ENCODE measurements at regions not wholly inside any gene's neighbourhood (a gene's known extent, or its start where the extent isn't known, plus 50 kb on each side); places are given as distances from the start of the nearest gene placed in this dataset.

- no peak overlapping the region for H2AFZ ChIP-seq (ENCODE audit: low read length)
- no peak overlapping the region for H3K27ac ChIP-seq (replicated peaks; ENCODE audit: low read length)
- H2AK5ac ChIP-seq (ENCODE audit: low read depth, low read length), result no peak overlapping the region
- H2BK5ac ChIP-seq (ENCODE audit: low read length), result no peak overlapping the region
- no peaks in the 10 kb centered on the region for H3K9me3 ChIP-seq (replicated peaks in 1 of 2; ENCODE audit: control insufficient read depth in 2 of 2, insufficient read depth in 1 of 2, low read depth in 1 of 2, low read length in 2 of 2)
- H3K18ac ChIP-seq (ENCODE audit: low read length), result no peak overlapping the region
- no peak overlapping the region for H3K4ac ChIP-seq (ENCODE audit: low read length)
- peak overlapping the region; percentile 26 for H4K8ac ChIP-seq (ENCODE audit: low read depth, low read length)
- H3K36me3 ChIP-seq (replicated peaks in 1 of 2; ENCODE audit: control insufficient read depth in 2 of 2, insufficient read depth in 2 of 2, low read length in 2 of 2), result no peaks in the 10 kb centered on the region
- H3K4me2 ChIP-seq (ENCODE audit: insufficient read depth, low read length, poor library complexity, severe bottlenecking), result no peak overlapping the region
- H3K14ac ChIP-seq (ENCODE audit: low read length), result no peak overlapping the region
- no peak overlapping the region for H2BK120ac ChIP-seq (ENCODE audit: low read depth, low read length)
- no peaks in the 10 kb centered on the region for H3K27me3 ChIP-seq (ENCODE audit: control insufficient read depth in 3 of 3, insufficient read depth in 3 of 3, low read depth in 1 of 3, low read length in 3 of 3)
- H2BK12ac ChIP-seq (ENCODE audit: low read length), result no peak overlapping the region
- H3K4me1 ChIP-seq (ENCODE audit: control insufficient read depth in 2 of 2, insufficient read depth in 1 of 2, low read depth in 1 of 2, low read length in 2 of 2), result peaks cover 0 to 1% of the 10 kb centered on the region in 2 donors
- no CpG with 5 or more reads among the region's 3 CpGs for WGBS, 2 donors (ENCODE audit: extremely low coverage in 2 of 2, insufficient read length in 2 of 2, insufficient replicate concordance in 1 of 2)
- DNase-seq (ENCODE audit: low spot score), result no peak
- no peak overlapping the region for H3K23ac ChIP-seq (ENCODE audit: low read depth, low read length, poor library complexity)
- no peaks in the 10 kb centered on the region for H3K79me1 ChIP-seq (ENCODE audit: low read depth, low read length)
- H2BK15ac ChIP-seq (ENCODE audit: low read length), result no peak overlapping the region
- no peak overlapping the region for H4K91ac ChIP-seq (ENCODE audit: low read depth, low read length, poor library complexity)
- no peak overlapping the region for H3K9ac ChIP-seq (ENCODE audit: low read depth, low read length, poor library complexity)
- no peak overlapping the region for H3K4me3 ChIP-seq (ENCODE audit: low read length in 2 of 2)
Measured at GRCh38 chr1:184905601-184906322, 68.5 kb downstream of the NIBAN1 start.

GRCh38 chr1:184903111-184903692 lies 71.1 kb downstream of the NIBAN1 start:
- Histone ChIP-seq H3K4me3 (ENCODE audit: low read length in 2 of 2) (no peak overlapping the region), H3K4me1 (ENCODE audit: control insufficient read depth in 2 of 2, insufficient read depth in 1 of 2, low read depth in 1 of 2, low read length in 2 of 2) (no peaks in the 10 kb centered on the region), H3K79me1 (ENCODE audit: low read depth, low read length) (no peaks in the 10 kb centered on the region), H4K91ac (ENCODE audit: low read depth, low read length, poor library complexity) (no peak overlapping the region), H2BK12ac (ENCODE audit: low read length) (no peak overlapping the region), H3K4me2 (ENCODE audit: insufficient read depth, low read length, poor library complexity, severe bottlenecking) (no peak overlapping the region), H3K36me3 (replicated peaks in 1 of 2; ENCODE audit: control insufficient read depth in 2 of 2, insufficient read depth in 2 of 2, low read length in 2 of 2) (no peaks in the 10 kb centered on the region), H2BK120ac (ENCODE audit: low read depth, low read length) (no peak overlapping the region), H3K9ac (ENCODE audit: low read depth, low read length, poor library complexity) (no peak overlapping the region), H3K18ac (ENCODE audit: low read length) (no peak overlapping the region), H3K27ac (replicated peaks; ENCODE audit: low read length) (no peak overlapping the region), H3K14ac (ENCODE audit: low read length) (no peak overlapping the region), H3K23ac (ENCODE audit: low read depth, low read length, poor library complexity) (no peak overlapping the region), H2BK5ac (ENCODE audit: low read length) (no peak overlapping the region), H2BK15ac (ENCODE audit: low read length) (no peak overlapping the region), H3K9me3 (replicated peaks in 1 of 2; ENCODE audit: control insufficient read depth in 2 of 2, insufficient read depth in 1 of 2, low read depth in 1 of 2, low read length in 2 of 2) (no peaks in the 10 kb centered on the region), H3K4ac (ENCODE audit: low read length) (no peak overlapping the region), H2AFZ (ENCODE audit: low read length) (no peak overlapping the region), H4K8ac (ENCODE audit: low read depth, low read length) (no peak overlapping the region), H3K27me3 (ENCODE audit: control insufficient read depth in 3 of 3, insufficient read depth in 3 of 3, low read depth in 1 of 3, low read length in 3 of 3) (no peaks in the 10 kb centered on the region), H2AK5ac (ENCODE audit: low read depth, low read length) (no peak overlapping the region)
- DNase-seq (ENCODE audit: low spot score), result no peak
- no CpG with 5 or more reads among the region's 2 CpGs for WGBS, 2 donors (ENCODE audit: extremely low coverage in 2 of 2, insufficient read length in 2 of 2, insufficient replicate concordance in 1 of 2)

GRCh38 chr1:184900507-184900906 lies 73.8 kb downstream of the NIBAN1 start:
- DNase-seq (ENCODE audit: low spot score), result no peak
- H3K4me2 ChIP-seq (ENCODE audit: insufficient read depth, low read length, poor library complexity, severe bottlenecking), result no peak overlapping the region
- H3K27me3 ChIP-seq (ENCODE audit: control insufficient read depth in 3 of 3, insufficient read depth in 3 of 3, low read depth in 1 of 3, low read length in 3 of 3), result no peaks in the 10 kb centered on the region
- H3K4me3 ChIP-seq (ENCODE audit: low read length in 2 of 2), result no peak overlapping the region
- no peak overlapping the region for H3K14ac ChIP-seq (ENCODE audit: low read length)
- no peak overlapping the region for H3K18ac ChIP-seq (ENCODE audit: low read length)
- no peak overlapping the region for H3K9ac ChIP-seq (ENCODE audit: low read depth, low read length, poor library complexity)
- H3K27ac ChIP-seq (replicated peaks; ENCODE audit: low read length), result no peak overlapping the region
- H2BK15ac ChIP-seq (ENCODE audit: low read length), result no peak overlapping the region
- no CpG with 5 or more reads among the region's 4 CpGs for WGBS, 2 donors (ENCODE audit: extremely low coverage in 2 of 2, insufficient read length in 2 of 2, insufficient replicate concordance in 1 of 2)
- H3K9me3 ChIP-seq (replicated peaks in 1 of 2; ENCODE audit: control insufficient read depth in 2 of 2, insufficient read depth in 1 of 2, low read depth in 1 of 2, low read length in 2 of 2), result no peaks in the 10 kb centered on the region
- no peak overlapping the region for H4K8ac ChIP-seq (ENCODE audit: low read depth, low read length)
- no peak overlapping the region for H2BK5ac ChIP-seq (ENCODE audit: low read length)
- no peak overlapping the region for H2AK5ac ChIP-seq (ENCODE audit: low read depth, low read length)
- no peak overlapping the region for H2AFZ ChIP-seq (ENCODE audit: low read length)
- no peaks in the 10 kb centered on the region for H3K4me1 ChIP-seq (ENCODE audit: control insufficient read depth in 2 of 2, insufficient read depth in 1 of 2, low read depth in 1 of 2, low read length in 2 of 2)
- H3K79me1 ChIP-seq (ENCODE audit: low read depth, low read length), result no peaks in the 10 kb centered on the region
- H3K23ac ChIP-seq (ENCODE audit: low read depth, low read length, poor library complexity), result no peak overlapping the region
- H2BK12ac ChIP-seq (ENCODE audit: low read length), result no peak overlapping the region
- H2BK120ac ChIP-seq (ENCODE audit: low read depth, low read length), result no peak overlapping the region
- H3K4ac ChIP-seq (ENCODE audit: low read length), result no peak overlapping the region
- no peaks in the 10 kb centered on the region for H3K36me3 ChIP-seq (replicated peaks in 1 of 2; ENCODE audit: control insufficient read depth in 2 of 2, insufficient read depth in 2 of 2, low read length in 2 of 2)
- H4K91ac ChIP-seq (ENCODE audit: low read depth, low read length, poor library complexity), result no peak overlapping the region

GRCh38 chr1:184896000-184896399 lies 78.3 kb downstream of the NIBAN1 start:
- H2BK12ac ChIP-seq (ENCODE audit: low read length), result no peak overlapping the region
- no peaks in the 10 kb centered on the region for H3K9me3 ChIP-seq (replicated peaks in 1 of 2; ENCODE audit: control insufficient read depth in 2 of 2, insufficient read depth in 1 of 2, low read depth in 1 of 2, low read length in 2 of 2)
- no peak overlapping the region for H3K4me3 ChIP-seq (ENCODE audit: low read length in 2 of 2)
- H3K79me1 ChIP-seq (ENCODE audit: low read depth, low read length), result no peaks in the 10 kb centered on the region
- H3K27ac ChIP-seq (replicated peaks; ENCODE audit: low read length), result no peak overlapping the region
- DNase-seq (ENCODE audit: low spot score), result no peak
- no CpG with 5 or more reads among the region's 2 CpGs for WGBS, 2 donors (ENCODE audit: extremely low coverage in 2 of 2, insufficient read length in 2 of 2, insufficient replicate concordance in 1 of 2)
- H4K91ac ChIP-seq (ENCODE audit: low read depth, low read length, poor library complexity), result no peak overlapping the region
- H2BK120ac ChIP-seq (ENCODE audit: low read depth, low read length), result no peak overlapping the region
- no peaks in the 10 kb centered on the region for H3K4me1 ChIP-seq (ENCODE audit: control insufficient read depth in 2 of 2, insufficient read depth in 1 of 2, low read depth in 1 of 2, low read length in 2 of 2)
- H2BK15ac ChIP-seq (ENCODE audit: low read length), result no peak overlapping the region
- H2BK5ac ChIP-seq (ENCODE audit: low read length), result no peak overlapping the region
- H3K36me3 ChIP-seq (replicated peaks in 1 of 2; ENCODE audit: control insufficient read depth in 2 of 2, insufficient read depth in 2 of 2, low read length in 2 of 2), result no peaks in the 10 kb centered on the region
- no peak overlapping the region for H3K9ac ChIP-seq (ENCODE audit: low read depth, low read length, poor library complexity)
- no peak overlapping the region for H4K8ac ChIP-seq (ENCODE audit: low read depth, low read length)
- no peak overlapping the region for H2AFZ ChIP-seq (ENCODE audit: low read length)
- H3K14ac ChIP-seq (ENCODE audit: low read length), result no peak overlapping the region
- H3K23ac ChIP-seq (ENCODE audit: low read depth, low read length, poor library complexity), result no peak overlapping the region
- no peak overlapping the region for H2AK5ac ChIP-seq (ENCODE audit: low read depth, low read length)
- H3K4me2 ChIP-seq (ENCODE audit: insufficient read depth, low read length, poor library complexity, severe bottlenecking), result no peak overlapping the region
- H3K18ac ChIP-seq (ENCODE audit: low read length), result no peak overlapping the region
- H3K4ac ChIP-seq (ENCODE audit: low read length), result no peak overlapping the region
- H3K27me3 ChIP-seq (ENCODE audit: control insufficient read depth in 3 of 3, insufficient read depth in 3 of 3, low read depth in 1 of 3, low read length in 3 of 3), result no peaks in the 10 kb centered on the region

Data from neuronal stem cell (in vitro differentiated cells).